Embryonic facial prominence (tissue), 1 donor: ENCODE measurements at regions not wholly inside any gene's neighbourhood (a gene's known extent, or its start where the extent isn't known, plus 50 kb on each side); places are given as distances from the start of the nearest gene placed in this dataset.
"Not testable (repeated sequence)": the region's sequence is repeated elsewhere in the genome, so short reads cannot be mapped to it uniquely, and the experiment has no call there.

Experiments
- DNase-seq: peaks from one replicate; pipeline ENCODE4 v3.0.0-alpha.2; 2016; ENCODE audit errors: extremely low spot score

GRCh38 chr1:245031041-245031440 lies 123.7 kb upstream of the KIF26B start:
- DNase-seq, result no peak

GRCh38 chr1:245026247-245026646 lies 128.5 kb upstream of the KIF26B start:
- no peak for DNase-seq

- DNase-seq, result no peak
These were observed 129.3 kb upstream of the KIF26B start for GRCh38 chr1:245025525-245025924.

- DNase-seq, result no peak
These were observed 131.6 kb upstream of the KIF26B start for GRCh38 chr1:245023222-245023621.

- DNase-seq, result no peak
These were observed 134.8 kb upstream of the KIF26B start for GRCh38 chr1:245019910-245020486.

- DNase-seq, result no peak
These were observed 138.1 kb upstream of the KIF26B start for GRCh38 chr1:245016700-245017099.

GRCh38 chr1:245015031-245015430 lies 139.8 kb upstream of the KIF26B start:
- DNase-seq, result no peak

GRCh38 chr1:245014247-245015029 lies 140.3 kb upstream of the KIF26B start:
- DNase-seq, result no peak

GRCh38 chr1:245010018-245010614 lies 144.7 kb upstream of the KIF26B start:
- no peak for DNase-seq

- DNase-seq, result no peak
These were observed 144.4 kb upstream of the HNRNPU start for GRCh38 chr1:245008761-245009160.

- no peak for DNase-seq
These were observed 143.5 kb upstream of the HNRNPU start for GRCh38 chr1:245007852-245008251.

GRCh38 chr1:245003246-245003645 lies 138.9 kb upstream of the HNRNPU start:
- DNase-seq, result no peak

- DNase-seq, result no peak
These were observed 136.9 kb upstream of the HNRNPU start for GRCh38 chr1:245001252-245001651.

GRCh38 chr1:245000872-245001188 lies 136.5 kb upstream of the HNRNPU start:
- no peak for DNase-seq

GRCh38 chr1:244999644-245000043 lies 135.3 kb upstream of the HNRNPU start:
- DNase-seq, result not testable (repeated sequence)

- no peak for DNase-seq
These were observed 134.5 kb upstream of the HNRNPU start for GRCh38 chr1:244998717-244999346.

GRCh38 chr1:244995602-244996400 lies 131.5 kb upstream of the HNRNPU start:
- no peak for DNase-seq

GRCh38 chr1:244992833-244993232 lies 128.5 kb upstream of the HNRNPU start:
- DNase-seq, result no peak

- no peak for DNase-seq
These were observed 125.5 kb upstream of the HNRNPU start for GRCh38 chr1:244989813-244990212.

- DNase-seq, result no peak
These were observed 124.2 kb upstream of the HNRNPU start for GRCh38 chr1:244988521-244988920.

GRCh38 chr1:244980605-244981004 lies 116.3 kb upstream of the HNRNPU start:
- no peak for DNase-seq

GRCh38 chr1:244974550-244974949 lies 110.2 kb upstream of the HNRNPU start:
- no peak for DNase-seq
